HG02759 (cell line): ENCODE measurements at regions not wholly inside any gene's neighbourhood (a gene's known extent, or its start where the extent isn't known, plus 50 kb on each side); places are given as distances from the start of the nearest gene placed in this dataset.

Experiments used
- ATAC-seq: cut with Tn5 transposase; IDR thresholded peaks from one replicate; pipeline ENCODE4 v1.9.1; 2021; ENCODE audit warnings: mild to moderate bottlenecking, moderate library complexity; ENCODE audit not compliant: unreplicated experiment

GRCh38 chr15:95266451-95267061 lies 1035.2 kb downstream of the MCTP2 start:
- no peak for ATAC-seq

DNA sequence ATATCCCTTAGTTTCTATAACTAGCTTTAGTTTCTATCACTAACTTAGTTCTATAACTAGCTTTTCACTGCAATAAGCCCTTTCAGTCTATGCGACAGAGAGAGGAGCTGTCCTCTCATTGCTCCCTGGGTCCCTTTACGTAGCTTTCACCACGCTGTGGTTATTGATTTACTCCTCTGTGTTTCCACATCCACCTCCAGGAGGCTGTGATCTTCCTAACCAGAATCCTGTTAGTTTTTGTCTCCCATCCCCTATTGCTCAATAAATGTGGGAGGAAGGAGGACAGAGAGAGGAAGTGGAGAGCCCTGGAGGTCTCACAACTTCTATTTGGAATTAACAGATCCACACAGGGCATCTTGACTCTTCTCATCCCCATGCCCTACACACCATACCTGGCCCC lies 1036.1 kb downstream of the MCTP2 start:
- ATAC-seq, result no peak

DNA sequence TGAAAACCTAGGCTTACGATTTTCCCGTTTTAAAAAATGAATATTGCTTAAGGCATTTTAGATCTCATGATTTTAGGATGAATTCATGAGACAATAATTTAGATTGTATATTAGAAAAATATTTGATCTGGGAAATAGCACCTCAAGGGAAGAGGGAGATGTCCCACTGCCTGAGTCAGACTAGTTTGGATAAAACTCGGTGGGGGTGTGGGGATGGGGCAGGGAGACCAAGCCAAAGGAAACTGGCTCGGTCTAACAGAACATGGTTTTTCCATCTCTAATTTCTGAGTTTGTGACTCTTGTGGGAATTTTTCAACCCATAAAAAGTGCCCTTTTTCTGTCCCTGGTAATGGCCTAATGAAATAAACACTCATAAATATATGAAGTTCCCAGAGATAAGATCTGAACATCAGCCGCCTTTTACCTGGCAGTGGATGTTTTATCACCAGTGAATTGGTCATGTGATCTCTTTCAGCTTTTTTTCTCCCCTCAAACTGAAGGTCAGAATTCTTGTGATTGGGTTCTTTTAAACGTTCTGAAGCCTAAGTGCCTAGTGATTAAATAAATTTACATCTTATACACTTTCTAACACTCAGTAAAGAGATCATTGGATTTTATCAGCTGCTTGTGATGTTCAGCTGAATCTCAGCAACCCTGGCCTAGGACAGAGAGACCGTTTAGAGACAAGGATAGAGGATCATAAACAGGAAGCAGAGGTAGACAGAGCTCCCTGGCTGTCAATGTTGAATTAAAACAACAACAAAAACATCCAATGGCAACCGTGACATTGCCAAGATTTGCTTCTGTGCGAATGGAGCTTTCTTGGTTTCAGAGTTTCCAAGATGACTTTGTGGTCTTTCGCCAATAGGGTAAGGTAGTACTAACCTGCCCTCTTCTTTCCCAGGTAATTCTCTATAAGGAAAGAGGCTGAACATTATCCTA lies 1038.2 kb downstream of the MCTP2 start:
- ATAC-seq, result no peak

- no peak for ATAC-seq
Observed at GRCh38 chr15:95274101-95274500, 1042.7 kb downstream of the MCTP2 start.

DNA sequence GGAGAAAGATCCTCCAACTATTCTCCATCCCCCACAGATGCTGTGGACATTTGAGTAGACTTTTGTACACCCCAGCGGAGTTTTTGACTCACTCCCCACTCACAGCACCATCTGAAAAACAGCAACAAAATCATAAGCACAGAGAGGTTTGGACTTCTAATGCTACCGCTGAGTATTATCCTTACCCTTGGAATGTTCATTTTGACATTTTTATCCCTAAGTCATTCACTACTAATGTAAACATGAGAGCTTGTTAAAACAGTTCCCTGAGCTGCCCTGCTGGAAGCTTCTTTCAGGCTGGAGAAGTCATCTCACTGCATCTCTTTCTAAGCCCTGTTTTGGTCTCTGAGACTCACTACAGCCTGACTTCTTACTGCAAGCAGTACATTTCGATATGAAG lies 1045.9 kb downstream of the MCTP2 start:
- no peak for ATAC-seq

DNA sequence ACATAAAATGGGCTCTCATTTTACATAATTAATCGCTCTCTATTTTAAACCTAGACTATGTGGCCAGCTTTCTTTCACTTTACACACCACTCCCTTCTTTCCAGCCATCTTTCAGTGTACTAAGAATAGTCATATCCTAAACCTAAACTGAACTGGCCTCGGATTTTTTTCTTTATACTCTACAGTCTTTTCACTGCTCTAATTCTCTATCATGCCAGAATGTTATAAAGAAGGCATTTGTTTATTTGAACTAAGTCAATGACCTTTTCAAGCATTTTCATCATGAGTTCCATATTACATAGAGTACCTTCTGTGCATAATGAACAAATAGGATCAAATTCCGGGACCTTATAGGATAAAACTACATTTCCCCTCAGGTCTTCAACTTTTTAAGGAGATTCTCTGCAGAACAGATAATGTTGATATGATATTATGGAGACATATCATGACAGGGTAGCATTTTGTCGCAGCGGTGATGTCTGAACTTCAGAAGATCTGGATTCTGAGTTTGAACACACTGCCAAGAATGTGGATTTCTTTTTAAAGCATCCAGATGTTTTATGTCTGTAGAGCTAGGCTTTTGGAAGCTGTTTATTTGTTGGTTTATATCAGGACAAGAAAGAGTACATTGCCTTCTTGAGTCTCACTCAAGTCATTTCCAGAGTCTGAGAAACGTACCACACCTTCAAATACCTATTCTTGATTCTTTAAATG lies 1047.3 kb downstream of the MCTP2 start:
- no peak for ATAC-seq

- ATAC-seq, result no peak
Observed at GRCh38 chr15:95279277-95280019, 1048.1 kb downstream of the MCTP2 start.

DNA sequence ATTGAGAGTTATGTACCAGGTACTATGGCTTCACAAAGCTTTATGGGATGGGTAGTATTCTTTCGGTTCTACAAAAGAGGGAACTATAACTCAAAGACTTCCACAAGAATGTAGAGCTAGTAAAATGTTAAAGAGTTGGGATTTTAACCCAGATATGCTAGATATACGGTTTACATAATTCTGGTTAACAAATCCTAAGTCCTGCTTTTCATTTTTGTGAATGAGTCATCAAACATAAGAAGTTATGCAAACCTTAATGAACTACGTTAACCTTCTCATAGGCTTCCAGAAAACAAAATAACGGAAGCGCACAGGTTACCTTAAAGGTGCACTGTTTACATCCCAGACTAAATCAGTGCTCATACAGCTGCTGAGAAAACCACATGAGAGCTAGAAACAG lies 1049.3 kb downstream of the MCTP2 start:
- no peak for ATAC-seq

- ATAC-seq, result no peak
Observed at GRCh38 chr15:95281470-95281869, 1049.0 kb upstream of the NR2F2 start.

DNA sequence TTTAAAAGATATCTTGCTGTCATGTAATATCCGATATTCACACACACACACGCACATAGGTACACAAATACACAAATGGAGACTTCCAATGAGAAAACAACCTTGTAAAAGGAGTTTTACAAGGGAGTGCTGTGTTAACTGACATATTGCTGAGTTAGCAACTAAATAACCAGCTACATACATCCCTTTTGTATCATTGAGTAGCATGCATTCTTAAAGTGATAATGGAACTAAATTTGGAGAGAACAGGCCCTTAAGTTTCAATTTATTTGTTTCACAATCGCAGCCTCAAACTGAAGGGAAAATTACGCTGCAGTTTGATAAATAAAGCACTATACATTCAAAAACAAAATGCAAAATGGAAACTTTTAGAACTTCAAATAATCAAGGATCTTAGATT lies 1046.0 kb upstream of the NR2F2 start:
- no peak for ATAC-seq

- no peak for ATAC-seq
Observed at GRCh38 chr15:95284933-95285421, 1045.5 kb upstream of the NR2F2 start.

DNA sequence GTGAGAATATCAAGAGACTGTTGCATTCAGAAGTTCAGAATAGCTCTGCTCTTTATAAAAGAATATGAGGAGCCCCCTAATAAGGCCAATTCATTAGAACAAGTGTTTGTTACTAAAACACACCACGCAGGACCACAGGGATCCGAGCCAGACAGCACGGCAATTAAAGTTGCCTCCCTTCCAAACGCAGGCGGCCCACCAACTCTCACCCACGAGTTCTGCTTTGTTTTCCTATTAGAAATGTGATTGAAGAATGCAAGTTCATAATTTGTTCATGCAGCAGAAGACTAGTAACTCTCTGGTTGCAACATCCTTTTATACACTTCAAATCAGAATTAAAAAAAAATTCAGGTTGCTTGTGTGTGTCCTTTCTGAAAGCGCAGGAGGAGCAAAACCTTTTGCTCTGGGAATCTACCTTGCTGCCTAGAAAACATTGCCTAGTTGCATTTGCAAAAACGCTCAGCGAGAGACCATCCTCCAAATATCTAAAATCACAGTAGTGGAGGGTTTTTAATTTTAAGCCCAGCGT lies 1044.1 kb upstream of the NR2F2 start:
- no peak for ATAC-seq

GRCh38 chr15:95287720-95288103 lies 1042.8 kb upstream of the NR2F2 start:
- no peak for ATAC-seq

DNA sequence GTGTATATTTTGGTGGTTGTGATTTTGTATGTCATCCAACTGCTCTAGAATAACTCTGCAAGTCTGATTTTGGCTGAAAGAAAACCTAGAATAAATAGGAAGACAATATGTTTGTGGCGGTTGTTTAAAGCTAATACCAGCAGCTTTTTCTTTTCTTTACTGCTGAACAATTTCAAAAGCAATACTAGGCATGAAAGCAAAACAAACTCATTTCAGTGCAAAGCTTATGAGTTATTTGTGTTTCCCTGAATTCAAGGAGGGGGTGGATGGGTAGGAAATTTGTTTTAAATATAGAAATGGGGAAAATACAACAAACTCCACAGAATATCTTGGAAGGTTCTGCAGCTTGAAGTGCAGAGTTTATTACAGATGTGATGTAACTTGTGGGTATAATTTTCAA lies 1041.9 kb upstream of the NR2F2 start:
- ATAC-seq, result no peak

GRCh38 chr15:95290176-95290974 lies 1040.1 kb upstream of the NR2F2 start:
- no peak for ATAC-seq

GRCh38 chr15:95291898-95292472 lies 1038.5 kb upstream of the NR2F2 start:
- peak; percentile 62 for ATAC-seq

DNA sequence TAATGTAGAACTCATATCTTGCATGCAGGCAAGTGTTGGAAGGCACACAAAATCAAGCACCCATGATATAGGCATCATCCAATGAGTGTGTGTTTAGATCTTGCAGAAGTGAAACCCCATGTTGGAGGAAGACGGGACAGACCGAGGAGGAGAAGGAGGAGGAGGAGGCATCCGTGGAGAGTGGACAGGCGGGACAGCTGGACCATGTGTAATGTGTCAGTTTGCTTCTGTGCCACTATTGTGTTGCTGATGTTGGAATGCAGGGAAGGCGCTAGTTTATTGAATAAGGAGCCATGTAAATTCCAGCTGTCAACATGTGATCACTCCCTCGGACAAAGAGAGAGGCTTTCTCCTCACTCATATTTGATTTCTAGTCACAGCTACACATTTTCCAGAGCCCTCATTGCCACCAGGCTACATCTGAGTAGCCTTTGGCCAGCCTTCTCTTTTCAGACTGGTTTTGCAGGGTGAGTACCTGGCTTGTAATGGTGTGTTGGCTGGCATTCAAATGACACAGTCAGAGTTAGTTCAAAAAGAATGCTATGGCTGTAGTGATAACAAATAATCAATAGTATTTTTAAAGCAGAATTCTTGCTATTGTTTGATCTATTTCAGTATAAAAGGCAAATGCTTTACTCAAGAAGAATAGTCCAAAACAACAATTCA lies 1037.6 kb upstream of the NR2F2 start:
- no peak for ATAC-seq

- no peak for ATAC-seq
Observed at GRCh38 chr15:95293456-95294031, 1037.0 kb upstream of the NR2F2 start.

DNA sequence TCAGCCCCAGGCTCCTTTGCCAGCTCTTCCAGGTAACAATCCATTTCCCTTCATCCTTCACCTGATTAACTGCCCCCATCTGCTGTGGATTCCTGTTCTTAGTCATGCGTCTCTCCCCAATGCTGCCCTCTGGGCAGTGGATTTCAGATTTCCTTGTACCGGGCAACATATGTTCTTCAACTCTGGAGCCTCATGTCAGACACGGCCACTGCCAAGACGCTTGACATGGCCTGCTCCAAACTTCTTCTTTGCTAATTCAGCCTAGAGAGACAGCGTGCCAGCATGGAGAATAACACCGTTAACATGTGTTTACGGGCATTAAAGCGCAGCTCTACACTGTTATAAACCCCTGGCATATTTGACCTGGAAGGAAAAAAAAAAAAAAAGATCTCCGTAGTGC lies 1035.1 kb upstream of the NR2F2 start:
- no peak for ATAC-seq
